ENCODE measurements at regions not wholly inside any gene's neighbourhood (a gene's known extent, or its start where the extent isn't known, plus 50 kb on each side); places are given as distances from the start of the nearest gene placed in this dataset.

DNA sequence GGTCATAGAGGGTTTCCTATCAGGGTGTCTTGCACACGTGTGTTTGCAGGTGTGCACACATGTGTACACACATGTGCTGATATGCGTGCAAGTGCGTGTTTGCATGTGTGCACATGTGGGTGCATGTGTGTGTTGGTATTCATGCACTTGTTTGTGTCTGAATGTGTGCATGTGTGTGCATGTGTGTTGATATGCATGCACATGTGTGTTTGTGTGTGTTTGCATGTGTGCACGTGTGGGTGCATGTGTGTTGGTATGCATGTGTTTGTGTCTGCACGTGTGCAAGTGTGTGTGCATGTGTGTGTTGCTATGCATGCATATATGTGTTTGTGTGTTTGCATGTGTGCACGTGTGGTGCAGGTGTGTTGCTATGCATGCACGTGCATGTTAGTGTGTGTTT, 150.5 kb downstream of the SOX1 start:
- H3K79me2 ChIP-seq (ENCODE audit: insufficient read depth, low read length): no peaks in the 10 kb centered on the region
- ATAC-seq (no peak), DNase-seq (ENCODE audit: low read depth, low spot score) (no peak)
- no peaks in the 10 kb centered on the region for H3K9me3 ChIP-seq (ENCODE audit: control insufficient read depth in 1 of 2, insufficient read depth in 1 of 2, low read depth in 1 of 2, low read length in 2 of 2)
- intact Hi-C loops (cut with micrococcal nuclease): no loop called here
- no peaks in the 10 kb centered on the region for H3K36me3 ChIP-seq (ENCODE audit: control insufficient read depth in 1 of 2, insufficient read depth in 2 of 2, low read length in 2 of 2)
- H3K4me1 ChIP-seq (ENCODE audit: control insufficient read depth in 1 of 2, insufficient read depth in 2 of 2, low read length in 2 of 2): no peaks in the 10 kb centered on the region
- no TSS peak for BruUV-seq (replicated peaks)
- H3K9ac ChIP-seq (ENCODE audit: low read length): no peak overlapping the region
- H3K27ac ChIP-seq (ENCODE audit: low read depth, low read length): no peak overlapping the region
- no peak overlapping the region for H3K4me3 ChIP-seq (replicated peaks in 1 of 2; ENCODE audit: low read depth in 1 of 2, low read length in 2 of 2)
- H4K20me1 ChIP-seq (ENCODE audit: insufficient read depth): no peaks in the 10 kb centered on the region
- RAD21 ChIA-PET (ENCODE audit: low non-redundant PET in 1 of 2, low total read pairs in 2 of 2, uncharacterized antibody in 2 of 2, unreplicated experiment in 2 of 2): no interaction called here
- H2AFZ ChIP-seq (ENCODE audit: low read depth, low read length, poor library complexity, severe bottlenecking): no peak overlapping the region
- no peak overlapping the region for H3K4me2 ChIP-seq (ENCODE audit: low read length)
- no peak for TF ChIP-seq EZH2phosphoT487 (IDR thresholded peaks at IDR 0.05; ENCODE audit: borderline replicate concordance)
- TF ChIP-seq FOSL1 (IDR thresholded peaks at IDR 0.05; ENCODE audit: low read depth): no peak
- TF ChIP-seq SP1 (IDR thresholded peaks at IDR 0.05; ENCODE audit: low read depth): no peak
- TF ChIP-seq EZH2 (IDR thresholded peaks at IDR 0.05): no peak
- TF ChIP-seq, protein P1, sequence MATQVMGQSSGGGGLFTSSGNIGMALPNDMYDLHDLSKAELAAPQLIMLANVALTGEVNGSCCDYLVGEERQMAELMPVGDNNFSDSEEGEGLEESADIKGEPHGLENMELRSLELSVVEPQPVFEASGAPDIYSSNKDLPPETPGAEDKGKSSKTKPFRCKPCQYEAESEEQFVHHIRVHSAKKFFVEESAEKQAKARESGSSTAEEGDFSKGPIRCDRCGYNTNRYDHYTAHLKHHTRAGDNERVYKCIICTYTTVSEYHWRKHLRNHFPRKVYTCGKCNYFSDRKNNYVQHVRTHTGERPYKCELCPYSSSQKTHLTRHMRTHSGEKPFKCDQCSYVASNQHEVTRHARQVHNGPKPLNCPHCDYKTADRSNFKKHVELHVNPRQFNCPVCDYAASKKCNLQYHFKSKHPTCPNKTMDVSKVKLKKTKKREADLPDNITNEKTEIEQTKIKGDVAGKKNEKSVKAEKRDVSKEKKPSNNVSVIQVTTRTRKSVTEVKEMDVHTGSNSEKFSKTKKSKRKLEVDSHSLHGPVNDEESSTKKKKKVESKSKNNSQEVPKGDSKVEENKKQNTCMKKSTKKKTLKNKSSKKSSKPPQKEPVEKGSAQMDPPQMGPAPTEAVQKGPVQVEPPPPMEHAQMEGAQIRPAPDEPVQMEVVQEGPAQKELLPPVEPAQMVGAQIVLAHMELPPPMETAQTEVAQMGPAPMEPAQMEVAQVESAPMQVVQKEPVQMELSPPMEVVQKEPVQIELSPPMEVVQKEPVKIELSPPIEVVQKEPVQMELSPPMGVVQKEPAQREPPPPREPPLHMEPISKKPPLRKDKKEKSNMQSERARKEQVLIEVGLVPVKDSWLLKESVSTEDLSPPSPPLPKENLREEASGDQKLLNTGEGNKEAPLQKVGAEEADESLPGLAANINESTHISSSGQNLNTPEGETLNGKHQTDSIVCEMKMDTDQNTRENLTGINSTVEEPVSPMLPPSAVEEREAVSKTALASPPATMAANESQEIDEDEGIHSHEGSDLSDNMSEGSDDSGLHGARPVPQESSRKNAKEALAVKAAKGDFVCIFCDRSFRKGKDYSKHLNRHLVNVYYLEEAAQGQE (IDR thresholded peaks at IDR 0.05; ENCODE audit: low read depth): no peak
- TF ChIP-seq JUND (IDR thresholded peaks at IDR 0.05): no peak
- TF ChIP-seq POLR2A (IDR thresholded peaks at IDR 0.05; ENCODE audit: borderline replicate concordance, extremely low read depth, insufficient read depth, insufficient read length): no peak
- no peak for TF ChIP-seq ZNF274 (IDR thresholded peaks at IDR 0.05; ENCODE audit: low read depth, low read length)
- TF ChIP-seq ZBTB33 (IDR thresholded peaks at IDR 0.05; ENCODE audit: extremely low read depth, insufficient replicate concordance, low read length): no peak
- peaks cover 41% of the 10 kb centered on the region for H3K27me3 ChIP-seq (ENCODE audit: insufficient read depth, low read length)
- H3K9me2 ChIP-seq (ENCODE audit: insufficient read depth): no peaks in the 10 kb centered on the region
- CTCF ChIA-PET: no interaction called here
- POLR2A ChIA-PET: no interaction called here
